Lower lobe of right lung (tissue), 2 donors: ENCODE measurements at regions not wholly inside any gene's neighbourhood (a gene's known extent, or its start where the extent isn't known, plus 50 kb on each side); places are given as distances from the start of the nearest gene placed in this dataset.
"Not testable (repeated sequence)": the region's sequence is repeated elsewhere in the genome, so short reads cannot be mapped to it uniquely, and the experiment has no call there.

ENCODE experiments used
- ATAC-seq, 2 donors: fragments of 200-7000 bp; cut with Tn5 transposase; one replicate each; pipeline ENCODE4 v1.9.1; 2020 to 2022; ENCODE audit warnings: mild to moderate bottlenecking in 2 of 2, moderate library complexity in 2 of 2
- DNase-seq: peaks from one replicate; pipeline ENCODE4 v3.0.0-alpha.2; 2020
- H3K27ac ChIP-seq: fragments of 200-600 bp; one replicate; pipeline ENCODE4 v1.8.0; 2022
- H3K27me3 ChIP-seq: fragments of 200-600 bp; one replicate; pipeline ENCODE4 v1.8.0; 2022; ENCODE audit warnings: low read depth
- H3K36me3 ChIP-seq: fragments of 200-600 bp; one replicate; pipeline ENCODE4 v1.8.0; 2022; ENCODE audit warnings: mild to moderate bottlenecking
- H3K4me1 ChIP-seq: fragments of 200-600 bp; one replicate; pipeline ENCODE4 v1.8.0; 2022
- H3K4me3 ChIP-seq: fragments of 200-600 bp; one replicate; pipeline ENCODE4 v1.8.0; 2022; ENCODE audit warnings: mild to moderate bottlenecking
- H3K9me3 ChIP-seq: fragments of 200-600 bp; one replicate; pipeline ENCODE4 v1.8.0; 2022
- CTCF ChIP-seq: fragments of 200-600 bp; IDR thresholded peaks from one replicate; pipeline ENCODE4 v1.8.0; 2022; ENCODE audit warnings: antibody characterized with exemption, mild to moderate bottlenecking
- intact Hi-C: fragments of 100-400 bp; cut with DNase I; formaldehyde crosslinking; loops from one replicate; pipeline ENCODE4 v1.11.0; 2022
- donor health status: DM: no; HTN: yes; CAD: no; lungs with severe emphysema.

GRCh38 chr21:35719080-35719479 lies 341.2 kb downstream of the SETD4 start:
- H3K9me3 ChIP-seq: no peaks in the 10 kb centered on the region
- no peak for DNase-seq
- no peak for ATAC-seq
- peaks cover 9% of the 10 kb centered on the region for H3K4me1 ChIP-seq
- H3K27ac ChIP-seq: no peak overlapping the region
- intact Hi-C loops: no loop called here
- no peaks in the 10 kb centered on the region for H3K27me3 ChIP-seq
- no peaks in the 10 kb centered on the region for H3K36me3 ChIP-seq
- H3K4me3 ChIP-seq: no peak overlapping the region
- no peak for TF ChIP-seq CTCF

- ATAC-seq: no peak
These were observed 343.3 kb downstream of the SETD4 start for GRCh38 chr21:35716876-35717565.

GRCh38 chr21:35713914-35714313 lies 346.4 kb downstream of the SETD4 start:
- no peak overlapping the region for H3K4me3 ChIP-seq
- intact Hi-C loops: no loop called here
- no peaks in the 10 kb centered on the region for H3K4me1 ChIP-seq
- no peaks in the 10 kb centered on the region for H3K27me3 ChIP-seq
- no peaks in the 10 kb centered on the region for H3K9me3 ChIP-seq
- DNase-seq (no peak), ATAC-seq (no peak)
- H3K36me3 ChIP-seq: no peaks in the 10 kb centered on the region
- H3K27ac ChIP-seq: no peak overlapping the region
- TF ChIP-seq CTCF: no peak

More at GRCh38 chr21:35716876-35717565, 343.3 kb downstream of the SETD4 start:
- Histone ChIP-seq H3K27ac (no peak overlapping the region), H3K4me1 (peaks cover 9% of the 10 kb centered on the region), H3K27me3 (no peaks in the 10 kb centered on the region), H3K4me3 (no peak overlapping the region), H3K36me3 (no peaks in the 10 kb centered on the region), H3K9me3 (no peaks in the 10 kb centered on the region)
- DNase-seq: no peak
- intact Hi-C loops: no loop called here
- TF ChIP-seq CTCF: no peak

GRCh38 chr21:35711661-35712060 lies 348.7 kb downstream of the SETD4 start:
- intact Hi-C loops: no loop called here

GRCh38 chr21:35711213-35711612 lies 349.1 kb downstream of the SETD4 start:
- ATAC-seq: no peak
- intact Hi-C loops: no loop called here
- H3K27ac ChIP-seq: no peak overlapping the region

More at GRCh38 chr21:35711661-35712060, 348.7 kb downstream of the SETD4 start:
- Histone ChIP-seq H3K27me3 (no peaks in the 10 kb centered on the region), H3K4me3 (no peak overlapping the region), H3K9me3 (no peaks in the 10 kb centered on the region), H3K4me1 (no peaks in the 10 kb centered on the region), H3K36me3 (no peaks in the 10 kb centered on the region), H3K27ac (no peak overlapping the region)
- no peak for TF ChIP-seq CTCF
- DNase-seq (no peak), ATAC-seq (no peak)

GRCh38 chr21:35709990-35710389 lies 350.3 kb downstream of the SETD4 start:
- DNase-seq, H3K4me1 ChIP-seq, ATAC-seq, intact Hi-C loops, H3K27me3 ChIP-seq, H3K4me3 ChIP-seq, H3K27ac ChIP-seq, H3K9me3 ChIP-seq, H3K36me3 ChIP-seq: not testable (repeated sequence)

More at GRCh38 chr21:35711213-35711612, 349.1 kb downstream of the SETD4 start:
- Histone ChIP-seq H3K4me3 (no peak overlapping the region), H3K27me3 (no peaks in the 10 kb centered on the region), H3K36me3 (no peaks in the 10 kb centered on the region), H3K9me3 (no peaks in the 10 kb centered on the region), H3K4me1 (no peaks in the 10 kb centered on the region)
- no peak for DNase-seq
- TF ChIP-seq CTCF: no peak
